ENCODE measurements at regions not wholly inside any gene's neighbourhood (a gene's known extent, or its start where the extent isn't known, plus 50 kb on each side); places are given as distances from the start of the nearest gene placed in this dataset.

- TF ChIP-seq EZH2 (IDR thresholded peaks at IDR 0.05; ENCODE audit: insufficient read depth, poor library complexity, severe bottlenecking) (no peak), EZH2phosphoT487 (IDR thresholded peaks at IDR 0.05; ENCODE audit: insufficient read depth, low read depth) (no peak)
These were observed 159.3 kb upstream of the JARID2 start for GRCh38 chr6:15086348-15087158.

Data from GM23248 (cell line).